ENCODE measurements at regions not wholly inside any gene's neighbourhood (a gene's known extent, or its start where the extent isn't known, plus 50 kb on each side); places are given as distances from the start of the nearest gene placed in this dataset.

- no peak for DNase-seq
- H3K27ac ChIP-seq, result no peak overlapping the region
- H3K4me3 ChIP-seq, result no peak overlapping the region
- intact Hi-C loops (cut with DNase I; ENCODE audit: low total_unique reads), result no loop called here
- H3K36me3 ChIP-seq, result no peaks in the 10 kb centered on the region
- H3K27me3 ChIP-seq, result no peaks in the 10 kb centered on the region
- no peaks in the 10 kb centered on the region for H3K9me3 ChIP-seq
- no peak for TF ChIP-seq CTCF (IDR thresholded peaks at IDR 0.05)
- no peaks in the 10 kb centered on the region for H3K4me1 ChIP-seq
Observed at GRCh38 chr13:105290596-105290995, 1244.9 kb downstream of the EFNB2 start.

- Histone ChIP-seq H3K4me3 (no peak overlapping the region), H3K9me3 (no peaks in the 10 kb centered on the region), H3K27me3 (no peaks in the 10 kb centered on the region), H3K4me1 (peaks cover 0 to 7% (median 0%) of the 10 kb centered on the region in 4 donors), H3K36me3 (no peaks in the 10 kb centered on the region), H3K27ac (no peak overlapping the region)
- TF ChIP-seq CTCF (IDR thresholded peaks at IDR 0.05), result no peak
- DNase-seq, result no peak
- intact Hi-C loops (cut with DNase I; ENCODE audit: low total_unique reads), result no loop called here
Observed at GRCh38 chr13:105285526-105285925, 1249.9 kb downstream of the EFNB2 start.

- intact Hi-C loops (cut with DNase I; ENCODE audit: low total_unique reads), result no loop called here
- Histone ChIP-seq H3K9me3 (no peaks in the 10 kb centered on the region), H3K4me1 (peaks cover 0 to 7% (median 0%) of the 10 kb centered on the region in 4 donors), H3K4me3 (no peak overlapping the region), H3K36me3 (no peaks in the 10 kb centered on the region), H3K27me3 (no peaks in the 10 kb centered on the region), H3K27ac (no peak overlapping the region)
- TF ChIP-seq CTCF (IDR thresholded peaks at IDR 0.05), result no peak
- no peak for DNase-seq
Observed at GRCh38 chr13:105282406-105283285, 1252.8 kb downstream of the EFNB2 start.

- H3K4me1 ChIP-seq, result peaks cover 0 to 7% (median 0%) of the 10 kb centered on the region in 4 donors
- no peak for DNase-seq
- no peak for TF ChIP-seq CTCF (IDR thresholded peaks at IDR 0.05)
- no peaks in the 10 kb centered on the region for H3K9me3 ChIP-seq
- H3K4me3 ChIP-seq, result no peak overlapping the region
- no peak overlapping the region for H3K27ac ChIP-seq
- H3K27me3 ChIP-seq, result no peaks in the 10 kb centered on the region
- intact Hi-C loops (cut with DNase I; ENCODE audit: low total_unique reads), result no loop called here
- no peaks in the 10 kb centered on the region for H3K36me3 ChIP-seq
Observed at GRCh38 chr13:105278943-105279381, 1256.5 kb downstream of the EFNB2 start.

- Histone ChIP-seq H3K4me1 (peaks cover 0 to 5% (median 0%) of the 10 kb centered on the region in 4 donors), H3K27ac (no peak overlapping the region), H3K36me3 (no peaks in the 10 kb centered on the region), H3K27me3 (no peaks in the 10 kb centered on the region), H3K9me3 (no peaks in the 10 kb centered on the region), H3K4me3 (no peak overlapping the region)
- intact Hi-C loops (cut with DNase I; ENCODE audit: low total_unique reads), result no loop called here
- no peak for DNase-seq
- TF ChIP-seq CTCF (IDR thresholded peaks at IDR 0.05), result no peak
Observed at GRCh38 chr13:105276571-105276970, 1258.9 kb downstream of the EFNB2 start.
